ENCODE measurements at regions not wholly inside any gene's neighbourhood (a gene's known extent, or its start where the extent isn't known, plus 50 kb on each side); places are given as distances from the start of the nearest gene placed in this dataset.

DNA sequence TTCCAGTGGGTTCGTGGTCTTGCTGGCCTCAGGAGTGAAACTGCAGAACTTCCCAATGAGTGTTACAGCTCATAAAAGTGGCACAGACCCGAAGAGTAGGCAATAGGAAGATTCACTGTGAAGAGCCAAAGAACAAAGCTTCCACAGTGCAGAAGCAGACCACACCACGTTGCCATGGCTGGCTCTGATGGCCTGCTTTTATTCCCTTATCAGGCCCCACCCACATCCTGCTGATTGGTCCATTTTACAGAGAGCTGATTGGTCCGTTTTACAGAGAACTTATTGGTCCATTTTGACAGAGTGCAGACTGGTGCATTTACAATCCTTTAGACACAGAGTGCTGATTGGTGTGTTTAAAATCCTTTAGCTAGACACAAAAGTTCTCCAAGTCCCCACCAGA, 131.4 kb upstream of the CHRM3 start (continued):
- no peak for TF ChIP-seq ZNF333 (CRISPR knock-in tag; IDR thresholded peaks at IDR 0.05; ENCODE audit: borderline replicate concordance)
- TF ChIP-seq, protein P1, sequence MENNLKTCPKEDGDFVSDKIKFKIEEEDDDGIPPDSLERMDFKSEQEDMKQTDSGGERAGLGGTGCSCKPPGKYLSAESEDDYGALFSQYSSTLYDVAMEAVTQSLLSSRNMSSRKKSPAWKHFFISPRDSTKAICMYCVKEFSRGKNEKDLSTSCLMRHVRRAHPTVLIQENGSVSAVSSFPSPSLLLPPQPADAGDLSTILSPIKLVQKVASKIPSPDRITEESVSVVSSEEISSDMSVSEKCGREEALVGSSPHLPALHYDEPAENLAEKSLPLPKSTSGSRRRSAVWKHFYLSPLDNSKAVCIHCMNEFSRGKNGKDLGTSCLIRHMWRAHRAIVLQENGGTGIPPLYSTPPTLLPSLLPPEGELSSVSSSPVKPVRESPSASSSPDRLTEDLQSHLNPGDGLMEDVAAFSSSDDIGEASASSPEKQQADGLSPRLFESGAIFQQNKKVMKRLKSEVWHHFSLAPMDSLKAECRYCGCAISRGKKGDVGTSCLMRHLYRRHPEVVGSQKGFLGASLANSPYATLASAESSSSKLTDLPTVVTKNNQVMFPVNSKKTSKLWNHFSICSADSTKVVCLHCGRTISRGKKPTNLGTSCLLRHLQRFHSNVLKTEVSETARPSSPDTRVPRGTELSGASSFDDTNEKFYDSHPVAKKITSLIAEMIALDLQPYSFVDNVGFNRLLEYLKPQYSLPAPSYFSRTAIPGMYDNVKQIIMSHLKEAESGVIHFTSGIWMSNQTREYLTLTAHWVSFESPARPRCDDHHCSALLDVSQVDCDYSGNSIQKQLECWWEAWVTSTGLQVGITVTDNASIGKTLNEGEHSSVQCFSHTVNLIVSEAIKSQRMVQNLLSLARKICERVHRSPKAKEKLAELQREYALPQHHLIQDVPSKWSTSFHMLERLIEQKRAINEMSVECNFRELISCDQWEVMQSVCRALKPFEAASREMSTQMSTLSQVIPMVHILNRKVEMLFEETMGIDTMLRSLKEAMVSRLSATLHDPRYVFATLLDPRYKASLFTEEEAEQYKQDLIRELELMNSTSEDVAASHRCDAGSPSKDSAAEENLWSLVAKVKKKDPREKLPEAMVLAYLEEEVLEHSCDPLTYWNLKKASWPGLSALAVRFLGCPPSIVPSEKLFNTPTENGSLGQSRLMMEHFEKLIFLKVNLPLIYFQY (CRISPR knock-in tag; IDR thresholded peaks at IDR 0.05; ENCODE audit: borderline replicate concordance): no peak
- TF ChIP-seq ELF3 (CRISPR knock-in tag; IDR thresholded peaks at IDR 0.05): no peak
- no peak for TF ChIP-seq TCF7 (IDR thresholded peaks at IDR 0.05; ENCODE audit: low read depth)
- TF ChIP-seq ARID5B (CRISPR knock-in tag; IDR thresholded peaks at IDR 0.05): no peak
- no peak for TF ChIP-seq POLR2A (IDR thresholded peaks at IDR 0.05; ENCODE audit: insufficient read depth in 1 of 2, low read depth in 2 of 2, low read length in 2 of 2)
- TF ChIP-seq MTF1 (CRISPR knock-in tag; IDR thresholded peaks at IDR 0.05): no peak
- no peak for TF ChIP-seq ARID2 (CRISPR knock-in tag; IDR thresholded peaks at IDR 0.05; ENCODE audit: borderline replicate concordance)
- TF ChIP-seq ATF7 (IDR thresholded peaks at IDR 0.05): no peak
- no peak for TF ChIP-seq ATF7 (CRISPR knock-in tag; IDR thresholded peaks at IDR 0.05)
- TF ChIP-seq, protein P2, sequence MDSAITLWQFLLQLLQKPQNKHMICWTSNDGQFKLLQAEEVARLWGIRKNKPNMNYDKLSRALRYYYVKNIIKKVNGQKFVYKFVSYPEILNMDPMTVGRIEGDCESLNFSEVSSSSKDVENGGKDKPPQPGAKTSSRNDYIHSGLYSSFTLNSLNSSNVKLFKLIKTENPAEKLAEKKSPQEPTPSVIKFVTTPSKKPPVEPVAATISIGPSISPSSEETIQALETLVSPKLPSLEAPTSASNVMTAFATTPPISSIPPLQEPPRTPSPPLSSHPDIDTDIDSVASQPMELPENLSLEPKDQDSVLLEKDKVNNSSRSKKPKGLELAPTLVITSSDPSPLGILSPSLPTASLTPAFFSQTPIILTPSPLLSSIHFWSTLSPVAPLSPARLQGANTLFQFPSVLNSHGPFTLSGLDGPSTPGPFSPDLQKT (CRISPR knock-in tag; IDR thresholded peaks at IDR 0.05; ENCODE audit: borderline replicate concordance): no peak
- TF ChIP-seq, protein P3, sequence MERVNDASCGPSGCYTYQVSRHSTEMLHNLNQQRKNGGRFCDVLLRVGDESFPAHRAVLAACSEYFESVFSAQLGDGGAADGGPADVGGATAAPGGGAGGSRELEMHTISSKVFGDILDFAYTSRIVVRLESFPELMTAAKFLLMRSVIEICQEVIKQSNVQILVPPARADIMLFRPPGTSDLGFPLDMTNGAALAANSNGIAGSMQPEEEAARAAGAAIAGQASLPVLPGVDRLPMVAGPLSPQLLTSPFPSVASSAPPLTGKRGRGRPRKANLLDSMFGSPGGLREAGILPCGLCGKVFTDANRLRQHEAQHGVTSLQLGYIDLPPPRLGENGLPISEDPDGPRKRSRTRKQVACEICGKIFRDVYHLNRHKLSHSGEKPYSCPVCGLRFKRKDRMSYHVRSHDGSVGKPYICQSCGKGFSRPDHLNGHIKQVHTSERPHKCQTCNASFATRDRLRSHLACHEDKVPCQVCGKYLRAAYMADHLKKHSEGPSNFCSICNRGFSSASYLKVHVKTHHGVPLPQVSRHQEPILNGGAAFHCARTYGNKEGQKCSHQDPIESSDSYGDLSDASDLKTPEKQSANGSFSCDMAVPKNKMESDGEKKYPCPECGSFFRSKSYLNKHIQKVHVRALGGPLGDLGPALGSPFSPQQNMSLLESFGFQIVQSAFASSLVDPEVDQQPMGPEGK (CRISPR knock-in tag; IDR thresholded peaks at IDR 0.05): no peak
- no peak for TF ChIP-seq ZNF747 (CRISPR knock-in tag; IDR thresholded peaks at IDR 0.05; ENCODE audit: borderline replicate concordance)
- TF ChIP-seq DDIT3 (CRISPR knock-in tag; IDR thresholded peaks at IDR 0.05): no peak
